SK-N-SH (cell line): ENCODE measurements at regions not wholly inside any gene's neighbourhood (a gene's known extent, or its start where the extent isn't known, plus 50 kb on each side); places are given as distances from the start of the nearest gene placed in this dataset.

Experiments
- CTCF ChIA-PET: fragments of 300-600, 350-600 bp; formaldehyde crosslinking; extraction: SDS; loops from one replicate; lab custom pipeline; 2021; lab: Yijun Ruan, JAX
- POLR2A ChIA-PET: fragments of 350-600 bp; sonication (Branson Sonifier 250); formaldehyde crosslinking; extraction: SDS; loops from one replicate; lab custom pipeline; 2020; ENCODE audit warnings: antibody characterized with exemption, inconsistent platforms; lab: Yijun Ruan, JAX
- DNase-seq: peaks from one replicate; pipeline ENCODE4 v3.0.0; 2012
- H2AFZ ChIP-seq: fragments of 200-600 bp; sonication (generic); 2 replicates; pipeline ENCODE4 v1.8.1; 2016; ENCODE audit warnings: antibody characterized with exemption, mild to moderate bottlenecking, low read depth
- H3F3A ChIP-seq: fragments of 200-600 bp; sonication (generic); replicated peaks from 2 replicates; pipeline ENCODE3; 2016; ENCODE audit warnings: antibody characterized with exemption, mild to moderate bottlenecking; ENCODE audit not compliant: insufficient read depth
- H3K27ac ChIP-seq, 2 experiments: fragments of 200-500 bp in 1 of 2; fragments of 200-600 bp in 1 of 2; sonication (Bioruptor generic) in 1 of 2; sonication (generic), shearing (Covaris generic) in 1 of 2; 2 replicates each; pipeline versions ENCODE4 v1.5.1 to v1.6.1; 2014 to 2016; ENCODE audit warnings: low read depth in 2 of 2, inconsistent platforms in 1 of 2, low read length in 1 of 2, mild to moderate bottlenecking in 1 of 2, mixed read lengths in 1 of 2
- H3K27me3 ChIP-seq: fragments of 200-600 bp; sonication (generic), shearing (Covaris generic); 2 replicates; pipeline ENCODE4 v1.6.1; 2016; ENCODE audit warnings: mixed run types; ENCODE audit not compliant: insufficient read depth
- H3K36me3 ChIP-seq, 2 experiments: fragments of 200-500 bp in 1 of 2; fragments of 200-600 bp in 1 of 2; sonication (Bioruptor generic) in 1 of 2; sonication (generic) in 1 of 2; replicated peaks in 1 of 2; 2 replicates each; pipeline versions ENCODE3 to v1.5.1; 2014 to 2016; ENCODE audit warnings: low read length in 1 of 2, mild to moderate bottlenecking in 1 of 2; ENCODE audit not compliant: insufficient read depth in 2 of 2, control insufficient read depth in 1 of 2
- H3K4me1 ChIP-seq, 2 experiments: fragments of 200-500 bp in 1 of 2; fragments of 200-600 bp in 1 of 2; sonication (Bioruptor generic) in 1 of 2; sonication (generic), shearing (Covaris generic) in 1 of 2; 2 replicates each; pipeline versions ENCODE4 v1.5.1 to v1.6.1; 2014 to 2016; ENCODE audit warnings: low read depth in 1 of 2, low read length in 1 of 2, mixed run types in 1 of 2; ENCODE audit not compliant: insufficient read depth in 2 of 2, control insufficient read depth in 1 of 2
- H3K4me2 ChIP-seq: fragments of 200-600 bp; sonication (generic), shearing (Covaris generic); 2 replicates; pipeline ENCODE4 v1.6.1; 2017; ENCODE audit warnings: mixed run types
- H3K4me3 ChIP-seq, 2 experiments: fragments of 200-500 bp in 1 of 2; fragments of 200-600 bp in 1 of 2; sonication (Bioruptor generic) in 1 of 2; sonication (generic), shearing (Covaris generic) in 1 of 2; 2 replicates each; pipeline versions ENCODE4 v1.5.1 to v1.8.1; 2014 to 2016; ENCODE audit warnings: low read depth in 2 of 2, inconsistent platforms in 1 of 2, low read length in 1 of 2, mild to moderate bottlenecking in 1 of 2, mixed read lengths in 1 of 2, moderate library complexity in 1 of 2
- H3K79me2 ChIP-seq: fragments of 200-600 bp; sonication (generic); 2 replicates; pipeline ENCODE4 v1.8.1; 2017; ENCODE audit warnings: mild to moderate bottlenecking; ENCODE audit not compliant: insufficient read depth
- H3K9ac ChIP-seq: fragments of 200-600 bp; sonication (generic); 2 replicates; pipeline ENCODE4 v1.6.1; 2017; ENCODE audit warnings: mixed run types
- H3K9me2 ChIP-seq: fragments of 200-600 bp; sonication (generic); 2 replicates; pipeline ENCODE4 v1.6.1; 2017; ENCODE audit warnings: mixed run types
- H3K9me3 ChIP-seq: fragments of 200-600 bp; sonication (generic); 2 replicates; pipeline ENCODE4 v1.6.1; 2017; ENCODE audit warnings: mixed run types, mild to moderate bottlenecking, moderate library complexity
- H4K20me1 ChIP-seq: fragments of 200-600 bp; sonication (generic); 2 replicates; pipeline ENCODE4 v1.6.1; 2017; ENCODE audit warnings: mild to moderate bottlenecking, mixed run types; ENCODE audit not compliant: insufficient read depth
- CTCF ChIP-seq: fragments of 200-600 bp; sonication (generic); IDR thresholded peaks from 2 replicates; pipeline ENCODE4 v1.6.1; 2017; ENCODE audit warnings: antibody characterized with exemption, mild to moderate bottlenecking, moderate library complexity
- JUND ChIP-seq: IDR thresholded peaks from 2 replicates; pipeline ENCODE4 v1.4.0; 2012
- MAX ChIP-seq: IDR thresholded peaks from 2 replicates; pipeline ENCODE4 v1.4.0; 2012; ENCODE audit warnings: low read depth
- MXI1 ChIP-seq: IDR thresholded peaks from 2 replicates; pipeline ENCODE4 v1.6.1; 2012; ENCODE audit warnings: mild to moderate bottlenecking, low read depth, low read length, improper control_type of control experiment
- RAD21 ChIP-seq: IDR thresholded peaks from 2 replicates; pipeline ENCODE4 v1.6.1; 2012; ENCODE audit warnings: mild to moderate bottlenecking, low read length
- REST ChIP-seq: IDR thresholded peaks from 2 replicates; pipeline ENCODE4 v1.6.1; 2012; ENCODE audit warnings: mild to moderate bottlenecking, low read depth, low read length, moderate library complexity
- RFX5 ChIP-seq: IDR thresholded peaks from 2 replicates; pipeline ENCODE4 v1.6.1; 2012; ENCODE audit warnings: mild to moderate bottlenecking, improper control_type of control experiment, low read length
- SMC3 ChIP-seq: IDR thresholded peaks from 2 replicates; pipeline ENCODE4 v1.6.1; 2012; ENCODE audit warnings: low read depth, low read length, improper control_type of control experiment
- TEAD4 ChIP-seq: IDR thresholded peaks from 2 replicates; pipeline ENCODE4 v1.4.0; 2012; ENCODE audit warnings: mild to moderate bottlenecking, borderline replicate concordance; ENCODE audit not compliant: insufficient read depth
- USF1 ChIP-seq: IDR thresholded peaks from 2 replicates; pipeline ENCODE4 v1.4.0; 2012; ENCODE audit warnings: low read depth, borderline replicate concordance
- YY1 ChIP-seq: IDR thresholded peaks from 2 replicates; pipeline ENCODE4 v1.4.0; 2012; ENCODE audit warnings: low read depth, mild to moderate bottlenecking
- WGBS: methylation state at CpG from one replicate; pipeline ENCODE4 v1.1.6; 2017; ENCODE audit warnings: low lambda C conversion rate; 5-methylcytosine and 5-hydroxymethylcytosine counted together

GRCh38 chr9:126131066-126132010 lies 195.3 kb upstream of the MVB12B start:
- no peaks in the 10 kb centered on the region; a peak in 1 of 4 replicates for H3K4me1 ChIP-seq
- H3K9ac ChIP-seq: no peak overlapping the region
- H3K9me3 ChIP-seq: no peaks in the 10 kb centered on the region
- no peaks in the 10 kb centered on the region for H3K79me2 ChIP-seq
- POLR2A ChIA-PET: no interaction called here
- H3K27me3 ChIP-seq: no peaks in the 10 kb centered on the region
- H3K4me3 ChIP-seq: no peak overlapping the region
- H4K20me1 ChIP-seq: no peaks in the 10 kb centered on the region
- no peak for TF ChIP-seq JUND
- TF ChIP-seq RAD21: no peak
- TF ChIP-seq USF1: no peak
- no peak for TF ChIP-seq REST
- TF ChIP-seq MAX: no peak
- no peak for TF ChIP-seq RFX5
- no peak for TF ChIP-seq CTCF
- TF ChIP-seq TEAD4: no peak
- no peak for TF ChIP-seq YY1
- H2AFZ ChIP-seq: no peak overlapping the region
- H3K36me3 ChIP-seq: no peaks in the 10 kb centered on the region
- WGBS: 57% methylated on average over 11 of the region's 16 CpGs
- no peaks in the 10 kb centered on the region for H3F3A ChIP-seq
- H3K27ac ChIP-seq: no peak overlapping the region
- H3K4me2 ChIP-seq: no peak overlapping the region
- peak; percentile 1 for DNase-seq
- CTCF ChIA-PET: interaction anchor here (1.1 kb wide), 1 partner anchor 10 kb away, joined by 3 read pairs; no protein-coding TSS in a partner anchor
- no peaks in the 10 kb centered on the region for H3K9me2 ChIP-seq

GRCh38 chr9:126132746-126133145 lies 193.9 kb upstream of the MVB12B start:
- H3K27ac ChIP-seq: no peak overlapping the region
- H3K36me3 ChIP-seq: no peaks in the 10 kb centered on the region
- no peak overlapping the region for H2AFZ ChIP-seq
- H4K20me1 ChIP-seq: no peaks in the 10 kb centered on the region
- no peak overlapping the region for H3K4me2 ChIP-seq
- no peak overlapping the region for H3K4me3 ChIP-seq
- ChIA-PET CTCF (no interaction called here), POLR2A (no interaction called here)
- H3F3A ChIP-seq: no peaks in the 10 kb centered on the region
- H3K9me3 ChIP-seq: 0 out of 2 replicates have a peak, but pooled peaks cover 1% of the 10 kb centered on the region
- H3K9me2 ChIP-seq: no peaks in the 10 kb centered on the region
- no peaks in the 10 kb centered on the region for H3K4me1 ChIP-seq
- TF ChIP-seq SMC3: no peak
- no peak for TF ChIP-seq MXI1
- no peak for TF ChIP-seq USF1
- no peak for TF ChIP-seq TEAD4
- DNase-seq: no peak
- no peaks in the 10 kb centered on the region for H3K27me3 ChIP-seq
- no peak overlapping the region for H3K9ac ChIP-seq
- H3K79me2 ChIP-seq: no peaks in the 10 kb centered on the region
